Smooth muscle cell (in vitro differentiated cells): ENCODE measurements at regions not wholly inside any gene's neighbourhood (a gene's known extent, or its start where the extent isn't known, plus 50 kb on each side); places are given as distances from the start of the nearest gene placed in this dataset.
"Not testable (repeated sequence)": the region's sequence is repeated elsewhere in the genome, so short reads cannot be mapped to it uniquely, and the experiment has no call there.

Source experiments
- DNase-seq: peaks from one replicate; lab custom pipeline; 2025; ENCODE audit not compliant: unreplicated experiment; lab: John Stamatoyannopoulos, UW
- H2AFZ ChIP-seq: fragments of 200-600 bp; sonication (generic); 2 replicates; pipeline ENCODE4 v1.6.0; 2016; ENCODE audit warnings: antibody characterized with exemption, low read depth, mild to moderate bottlenecking
- H3F3A ChIP-seq: fragments of 200-600 bp; sonication (generic); 2 replicates; pipeline ENCODE4 v1.6.0; 2017; ENCODE audit warnings: antibody characterized with exemption, low read depth
- H3K27ac ChIP-seq: fragments of 200-600 bp; sonication (generic); 2 replicates; pipeline ENCODE4 v1.5.1; 2016; ENCODE audit warnings: low read depth, mild to moderate bottlenecking
- H3K27me3 ChIP-seq: fragments of 200-600 bp; sonication (generic); 2 replicates; pipeline ENCODE4 v1.6.1; 2016; ENCODE audit warnings: low read depth, mild to moderate bottlenecking
- H3K36me3 ChIP-seq: fragments of 200-600 bp; sonication (generic); 2 replicates; pipeline ENCODE4 v1.5.1; 2016; ENCODE audit warnings: low read depth
- H3K4me1 ChIP-seq: fragments of 200-600 bp; sonication (generic); 2 replicates; pipeline ENCODE4 v1.5.1; 2016; ENCODE audit warnings: low read depth
- H3K4me2 ChIP-seq: fragments of 200-600 bp; sonication (generic); 2 replicates; pipeline ENCODE4 v1.6.0; 2016; ENCODE audit warnings: mild to moderate bottlenecking
- H3K4me3 ChIP-seq: fragments of 200-600 bp; sonication (generic); 2 replicates; pipeline ENCODE4 v1.5.1; 2016; ENCODE audit warnings: mild to moderate bottlenecking
- H3K79me2 ChIP-seq: fragments of 200-600 bp; sonication (generic); 2 replicates; pipeline ENCODE4 v1.6.0; 2016; ENCODE audit warnings: low read depth, mild to moderate bottlenecking
- H3K9ac ChIP-seq: fragments of 200-600 bp; sonication (generic); 2 replicates; pipeline ENCODE4 v1.6.0; 2016; ENCODE audit warnings: low read depth
- H3K9me3 ChIP-seq: fragments of 200-600 bp; sonication (generic); replicated peaks from 2 replicates; pipeline ENCODE4 v1.5.1; 2016; ENCODE audit warnings: low read depth
- H4K20me1 ChIP-seq: fragments of 200-600 bp; sonication (generic); 2 replicates; pipeline ENCODE4 v1.6.0; 2016; ENCODE audit warnings: low read depth
- WGBS: methylation state at CpG from one replicate; pipeline ENCODE4 v1.1.7; 2016; ENCODE audit warnings: low lambda C conversion rate; 5-methylcytosine and 5-hydroxymethylcytosine counted together
- TF ChIP-seq, protein P1 (sequence below): fragments of 200-600 bp; sonication (generic); IDR thresholded peaks from 2 replicates; pipeline ENCODE4 v1.5.1; 2017; ENCODE audit warnings: borderline replicate concordance, mild to moderate bottlenecking, antibody characterized with exemption; ENCODE audit not compliant: insufficient read depth, poor library complexity, severe bottlenecking

DNA sequence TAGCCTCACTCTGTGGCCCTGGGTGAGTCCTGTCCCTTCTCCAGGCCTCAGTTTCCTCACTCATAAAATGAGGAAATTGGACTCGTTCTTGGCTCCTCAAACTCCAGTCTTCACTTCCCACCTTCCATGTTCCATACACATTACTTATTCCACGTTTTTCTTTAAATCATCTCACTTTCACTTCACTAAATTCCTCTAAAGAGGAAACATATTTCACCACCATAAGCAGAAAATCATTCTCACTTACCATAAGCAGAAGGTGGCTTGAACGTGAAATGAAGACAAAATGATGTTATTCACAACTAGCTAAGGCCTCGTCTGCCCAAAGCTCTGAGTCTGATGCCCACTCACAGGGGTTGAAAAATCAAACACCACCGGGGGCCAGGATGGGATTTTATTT, 278.3 kb downstream of the ADGRD1 start:
- Histone ChIP-seq H4K20me1 (no peaks in the 10 kb centered on the region), H3K9me3 (no peaks in the 10 kb centered on the region), H3K4me2 (no peak overlapping the region), H3K36me3 (no peaks in the 10 kb centered on the region), H2AFZ (no peak overlapping the region), H3K27ac (no peak overlapping the region), H3K27me3 (no peaks in the 10 kb centered on the region), H3K4me1 (peaks cover 16% of the 10 kb centered on the region), H3K9ac (no peak overlapping the region), H3F3A (no peaks in the 10 kb centered on the region), H3K79me2 (no peaks in the 10 kb centered on the region), H3K4me3 (no peak overlapping the region)
- TF ChIP-seq, protein P1, sequence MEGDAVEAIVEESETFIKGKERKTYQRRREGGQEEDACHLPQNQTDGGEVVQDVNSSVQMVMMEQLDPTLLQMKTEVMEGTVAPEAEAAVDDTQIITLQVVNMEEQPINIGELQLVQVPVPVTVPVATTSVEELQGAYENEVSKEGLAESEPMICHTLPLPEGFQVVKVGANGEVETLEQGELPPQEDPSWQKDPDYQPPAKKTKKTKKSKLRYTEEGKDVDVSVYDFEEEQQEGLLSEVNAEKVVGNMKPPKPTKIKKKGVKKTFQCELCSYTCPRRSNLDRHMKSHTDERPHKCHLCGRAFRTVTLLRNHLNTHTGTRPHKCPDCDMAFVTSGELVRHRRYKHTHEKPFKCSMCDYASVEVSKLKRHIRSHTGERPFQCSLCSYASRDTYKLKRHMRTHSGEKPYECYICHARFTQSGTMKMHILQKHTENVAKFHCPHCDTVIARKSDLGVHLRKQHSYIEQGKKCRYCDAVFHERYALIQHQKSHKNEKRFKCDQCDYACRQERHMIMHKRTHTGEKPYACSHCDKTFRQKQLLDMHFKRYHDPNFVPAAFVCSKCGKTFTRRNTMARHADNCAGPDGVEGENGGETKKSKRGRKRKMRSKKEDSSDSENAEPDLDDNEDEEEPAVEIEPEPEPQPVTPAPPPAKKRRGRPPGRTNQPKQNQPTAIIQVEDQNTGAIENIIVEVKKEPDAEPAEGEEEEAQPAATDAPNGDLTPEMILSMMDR: no peak
- WGBS: 92% methylated on average over 5 of the region's 5 CpGs
- DNase-seq: no peak

- H3K4me3 ChIP-seq, H3K4me2 ChIP-seq, H3K9ac ChIP-seq, H3K79me2 ChIP-seq, H3K36me3 ChIP-seq, H2AFZ ChIP-seq, H3K27ac ChIP-seq, DNase-seq, H3K9me3 ChIP-seq, H3K27me3 ChIP-seq, H3F3A ChIP-seq, H4K20me1 ChIP-seq: not testable (repeated sequence)
- 89% methylated on average over 14 of the region's 14 CpGs for WGBS
- peaks cover 16% of the 10 kb centered on the region for H3K4me1 ChIP-seq
Observed at GRCh38 chr12:131232872-131233271, 279.2 kb downstream of the ADGRD1 start.

- not testable (repeated sequence) for H3K79me2 ChIP-seq, H4K20me1 ChIP-seq, H3K9ac ChIP-seq, H3K27me3 ChIP-seq, H3K4me2 ChIP-seq, H3K36me3 ChIP-seq, H2AFZ ChIP-seq, DNase-seq, H3F3A ChIP-seq, H3K4me3 ChIP-seq, H3K27ac ChIP-seq, H3K9me3 ChIP-seq
- WGBS: 82% methylated on average over 16 of the region's 16 CpGs
- H3K4me1 ChIP-seq: peaks cover 15% of the 10 kb centered on the region
Observed at GRCh38 chr12:131233850-131234789, 280.4 kb downstream of the ADGRD1 start.

DNA sequence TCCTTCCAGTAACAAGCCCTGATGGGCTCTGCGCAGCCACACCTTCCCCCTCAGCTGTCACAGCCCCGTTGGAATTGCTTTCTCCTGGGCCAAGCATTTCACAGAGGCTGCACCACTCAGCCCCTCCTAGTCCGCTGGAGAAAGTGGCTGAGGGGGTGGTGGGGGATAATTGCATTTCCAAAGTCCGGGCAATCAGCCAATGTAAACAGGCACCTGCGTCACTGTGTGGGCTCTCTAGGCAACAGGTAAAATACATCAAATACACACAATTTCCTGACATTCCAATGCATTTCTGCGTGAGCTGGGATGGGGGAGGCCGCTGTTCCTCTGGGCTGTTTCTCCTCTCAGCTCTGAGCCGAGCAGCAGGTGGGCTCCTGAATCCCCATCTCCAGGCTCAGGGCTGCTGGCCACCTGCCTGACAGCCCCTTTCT, 281.1 kb downstream of the ADGRD1 start:
- not testable (repeated sequence) for H3F3A ChIP-seq, H3K4me3 ChIP-seq, H2AFZ ChIP-seq, H3K9me3 ChIP-seq, H3K4me1 ChIP-seq, H3K27ac ChIP-seq, DNase-seq, H3K4me2 ChIP-seq, H3K9ac ChIP-seq, H4K20me1 ChIP-seq, H3K36me3 ChIP-seq, H3K27me3 ChIP-seq, H3K79me2 ChIP-seq
- 33% methylated on average over 6 of the region's 8 CpGs for WGBS

DNA sequence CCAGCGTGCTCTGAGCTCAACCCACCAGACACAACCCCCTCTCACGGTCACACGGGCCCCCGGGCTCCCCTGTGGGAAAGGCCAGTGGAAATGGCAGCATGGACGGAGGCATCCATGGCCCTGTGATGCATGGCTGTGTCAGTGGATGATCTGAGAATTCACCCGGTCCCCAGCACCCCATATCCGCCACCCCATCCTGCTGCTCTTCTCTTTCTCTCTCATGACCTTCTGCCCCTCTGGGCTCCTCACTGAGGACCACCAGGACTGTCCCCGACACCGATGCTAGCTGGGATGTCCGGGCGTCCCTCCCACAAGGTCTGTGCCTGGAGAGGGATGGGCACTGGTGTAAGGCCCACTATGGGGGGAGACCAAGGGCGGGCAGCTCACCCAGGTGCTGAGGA, 282.2 kb downstream of the ADGRD1 start:
- no peak for DNase-seq
- Histone ChIP-seq H3F3A (no peaks in the 10 kb centered on the region), H3K79me2 (no peaks in the 10 kb centered on the region), H3K4me1 (peaks cover 3% of the 10 kb centered on the region), H3K36me3 (no peaks in the 10 kb centered on the region), H3K9ac (no peak overlapping the region), H4K20me1 (no peaks in the 10 kb centered on the region), H3K27ac (no peak overlapping the region), H3K27me3 (no peaks in the 10 kb centered on the region), H2AFZ (no peak overlapping the region), H3K9me3 (no peaks in the 10 kb centered on the region), H3K4me3 (no peak overlapping the region), H3K4me2 (no peak overlapping the region)
- TF ChIP-seq, protein P1: no peak
- 94% methylated on average over 12 of the region's 12 CpGs for WGBS
